ENCODE measurements at regions not wholly inside any gene's neighbourhood (a gene's known extent, or its start where the extent isn't known, plus 50 kb on each side); places are given as distances from the start of the nearest gene placed in this dataset.

- no peak for TF ChIP-seq CTCF (IDR thresholded peaks at IDR 0.05)
- no peak for TF ChIP-seq POLR2A (IDR thresholded peaks at IDR 0.05)
Measured at GRCh38 chr6:101322921-101323320, 70.6 kb upstream of the GRIK2 start.
